ENCODE measurements at regions not wholly inside any gene's neighbourhood (a gene's known extent, or its start where the extent isn't known, plus 50 kb on each side); places are given as distances from the start of the nearest gene placed in this dataset.

- Histone ChIP-seq H4K91ac (replicated peaks; ENCODE audit: insufficient read length, low read length) (no peak overlapping the region), H2BK15ac (ENCODE audit: low read length) (no peak overlapping the region), H3K36me3 (ENCODE audit: control insufficient read depth in 2 of 4, insufficient read depth in 4 of 4, low read length in 3 of 4) (no peaks in the 10 kb centered on the region), H3K27me3 (replicated peaks in 1 of 4; ENCODE audit: control insufficient read depth in 3 of 4, extremely low read depth in 1 of 4, insufficient read depth in 3 of 4, low read length in 3 of 4) (no peaks in the 10 kb centered on the region), H3K18ac (ENCODE audit: extremely low read depth, low read length) (no peak overlapping the region), H3K23me2 (ENCODE audit: low read depth, low read length) (no peaks in the 10 kb centered on the region), H4K8ac (ENCODE audit: extremely low read depth, insufficient read depth, low read length) (no peak overlapping the region), H3K4me3 (ENCODE audit: extremely low read depth in 1 of 4, insufficient read depth in 2 of 4, low read depth in 3 of 4, low read length in 4 of 4) (no peak overlapping the region), H3K4me2 (ENCODE audit: insufficient read depth in 1 of 2, low read depth in 2 of 2, low read length in 2 of 2) (no peak overlapping the region), H3K79me2 (ENCODE audit: control insufficient read depth in 1 of 2, insufficient read depth in 2 of 2, low read length in 2 of 2) (no peaks in the 10 kb centered on the region), H2BK20ac (ENCODE audit: low read length) (no peak overlapping the region), H2BK12ac (ENCODE audit: low read depth, low read length) (no peak overlapping the region), H3K9ac (replicated peaks in 1 of 4; ENCODE audit: extremely low read depth in 1 of 4, low read depth in 3 of 4, low read length in 3 of 4) (no peak overlapping the region), H4K20me1 (replicated peaks in 1 of 2; ENCODE audit: control insufficient read depth in 1 of 2, insufficient read depth in 2 of 2, low read length in 2 of 2) (no peaks in the 10 kb centered on the region), H2AFZ (ENCODE audit: low read length) (no peak overlapping the region), H2BK5ac (ENCODE audit: low read depth, low read length) (no peak overlapping the region), H3K79me1 (ENCODE audit: low read depth, low read length) (no peaks in the 10 kb centered on the region), H4K5ac (ENCODE audit: insufficient read length, low read depth, low read length) (no peak overlapping the region), H3K23ac (ENCODE audit: insufficient read length) (no peak overlapping the region), H3K56ac (replicated peaks; ENCODE audit: insufficient read length, low read depth, low read length) (no peak overlapping the region), H3K27ac (ENCODE audit: low read depth, low read length) (no peak overlapping the region), H2BK120ac (replicated peaks; ENCODE audit: low read depth, low read length) (no peak overlapping the region), H3K4ac (replicated peaks; ENCODE audit: insufficient read length, low read depth, low read length) (no peak overlapping the region), H3K4me1 (replicated peaks in 1 of 4; ENCODE audit: control insufficient read depth in 3 of 4, insufficient read depth in 4 of 4, low read length in 3 of 4) (no peaks in the 10 kb centered on the region), H2AK5ac (ENCODE audit: low read depth, low read length) (no peak overlapping the region), H3K14ac (ENCODE audit: insufficient read length) (no peak overlapping the region), H3K9me3 (ENCODE audit: insufficient read depth in 2 of 2, low read depth in 1 of 2, low read length in 1 of 2) (no peaks in the 10 kb centered on the region)
- FAIRE-seq = no peak
- WGBS, 2 experiments (ENCODE audit: extremely low coverage in 1 of 2, insufficient coverage in 1 of 2, insufficient read length in 1 of 2, insufficient replicate concordance in 2 of 2, low coverage in 1 of 2, low lambda C conversion rate in 2 of 2, missing lambda C conversion rate in 1 of 2) = 80% methylated on average over 2 of the region's 2 CpGs; no CpG with 5 or more reads in 1 of the 2 experiments
- ChIA-PET CTCF (ENCODE audit: partially characterized antibody) (no interaction called here), POLR2A (ENCODE audit: partially characterized antibody) (no interaction called here)
- DNase-seq (ENCODE audit: low read depth in 1 of 2, low spot score in 2 of 2) = no peak
- TF ChIP-seq TBP (IDR thresholded peaks at IDR 0.05; ENCODE audit: low read depth, low read length) = no peak
- no peak for TF ChIP-seq CBX5 (IDR thresholded peaks at IDR 0.05; ENCODE audit: low read depth, low read length)
- no peak for TF ChIP-seq KDM5A (IDR thresholded peaks at IDR 0.05; ENCODE audit: low read length)
- no peak for TF ChIP-seq GTF2F1 (IDR thresholded peaks at IDR 0.05; ENCODE audit: borderline replicate concordance, low read depth, low read length)
- no peak for TF ChIP-seq ASH2L (IDR thresholded peaks at IDR 0.05; ENCODE audit: low read length)
- TF ChIP-seq SIRT6 (IDR thresholded peaks at IDR 0.05; ENCODE audit: low read length) = no peak
- TF ChIP-seq SUZ12 (IDR thresholded peaks at IDR 0.05; ENCODE audit: low read length) = no peak
- no peak for TF ChIP-seq BACH1 (IDR thresholded peaks at IDR 0.05; ENCODE audit: low read length)
- TF ChIP-seq SAP30 (IDR thresholded peaks at IDR 0.05; ENCODE audit: insufficient read depth, insufficient replicate concordance, low read length) = no peak
- no peak for TF ChIP-seq NANOG (IDR thresholded peaks at IDR 0.05; ENCODE audit: insufficient read depth, low read depth, low read length, poor library complexity, severe bottlenecking)
- no peak for TF ChIP-seq SIN3A (conservative IDR thresholded peaks at IDR 0.05 in 1 of 2, IDR thresholded peaks at IDR 0.05 in 1 of 2; ENCODE audit: low read depth in 1 of 2, low read length in 2 of 2)
- TF ChIP-seq FOSL1 (IDR thresholded peaks at IDR 0.05; ENCODE audit: insufficient read depth, low read depth, low read length) = no peak
- TF ChIP-seq BRCA1 (IDR thresholded peaks at IDR 0.05; ENCODE audit: low read depth, low read length) = no peak
- TF ChIP-seq RAD21 (IDR thresholded peaks at IDR 0.05 in 1 of 2, conservative IDR thresholded peaks at IDR 0.05 in 1 of 2; ENCODE audit: low read depth in 2 of 2, low read length in 2 of 2) = no peak
- TF ChIP-seq TEAD4 (IDR thresholded peaks at IDR 0.05; ENCODE audit: low read depth, low read length) = no peak
- no peak for TF ChIP-seq SP4 (IDR thresholded peaks at IDR 0.05; ENCODE audit: low read length)
Observed at GRCh38 chr1:218592688-218593087, 247.6 kb downstream of the TGFB2 start.
